Esophagus squamous epithelium (tissue), 4 donors: ENCODE measurements at regions not wholly inside any gene's neighbourhood (a gene's known extent, or its start where the extent isn't known, plus 50 kb on each side); places are given as distances from the start of the nearest gene placed in this dataset.

ENCODE experiments used
- CTCF ChIP-seq, 6 experiments: fragments of 450-650 bp in 4 of 6; fragments of 200-600 bp in 2 of 6; sonication (generic) in 2 of 6; IDR thresholded peaks; one replicate each; pipeline ENCODE4 v1.5.1; 2016 to 2019; ENCODE audit warnings: antibody characterized with exemption in 6 of 6, mild to moderate bottlenecking in 4 of 6, moderate library complexity in 4 of 6
- POLR2A ChIP-seq, 4 donors: fragments of 450-650 bp; IDR thresholded peaks; one replicate each; pipeline ENCODE4 v1.6.1; 2017; ENCODE audit warnings: antibody characterized with exemption in 4 of 4, mild to moderate bottlenecking in 4 of 4, moderate library complexity in 3 of 4

- TF ChIP-seq CTCF (IDR thresholded peaks at IDR 0.05) (no peak), POLR2A (IDR thresholded peaks at IDR 0.05) (no peak)
Measured at GRCh38 chr5:121152411-121152810, 688.3 kb downstream of the PRR16 start.
